ENCODE measurements at regions not wholly inside any gene's neighbourhood (a gene's known extent, or its start where the extent isn't known, plus 50 kb on each side); places are given as distances from the start of the nearest gene placed in this dataset.

GRCh38 chr2:239477591-239477990 is 76.8 kb upstream of the HDAC4 start:
- TF ChIP-seq ZC3H10 (CRISPR knock-in tag; IDR thresholded peaks at IDR 0.05) (no peak), CREB5 (CRISPR knock-in tag; IDR thresholded peaks at IDR 0.05; ENCODE audit: low read depth) (no peak), ZNF565 (CRISPR knock-in tag; conservative IDR thresholded peaks at IDR 0.05; ENCODE audit: low read depth) (no peak), RARB (CRISPR knock-in tag; IDR thresholded peaks at IDR 0.05) (no peak), TSHZ2 (CRISPR knock-in tag; IDR thresholded peaks at IDR 0.05) (no peak), ISL1 (CRISPR knock-in tag; IDR thresholded peaks at IDR 0.05) (no peak), TCF4 (CRISPR knock-in tag; IDR thresholded peaks at IDR 0.05; ENCODE audit: borderline replicate concordance) (no peak), ZFP30 (CRISPR knock-in tag; IDR thresholded peaks at IDR 0.05) (no peak), ESRRG (CRISPR knock-in tag; IDR thresholded peaks at IDR 0.05) (no peak), PPARA (CRISPR knock-in tag; IDR thresholded peaks at IDR 0.05; ENCODE audit: borderline replicate concordance) (no peak), ZNF8 (CRISPR knock-in tag; IDR thresholded peaks at IDR 0.05) (no peak), TOX (CRISPR knock-in tag; IDR thresholded peaks at IDR 0.05; ENCODE audit: borderline replicate concordance) (no peak), ZFP3 (CRISPR knock-in tag; IDR thresholded peaks at IDR 0.05) (no peak), OSR1 (CRISPR knock-in tag; IDR thresholded peaks at IDR 0.05) (no peak), SNAI2 (CRISPR knock-in tag; IDR thresholded peaks at IDR 0.05) (no peak), POU6F1 (CRISPR knock-in tag; IDR thresholded peaks at IDR 0.05; ENCODE audit: borderline replicate concordance, low read depth) (no peak), CSDC2 (CRISPR knock-in tag; IDR thresholded peaks at IDR 0.05) (no peak), PATZ1 (CRISPR knock-in tag; IDR thresholded peaks at IDR 0.05; ENCODE audit: borderline replicate concordance) (no peak)
- no peak for ATAC-seq

- no peak for ATAC-seq
- TF ChIP-seq ZNF8 (CRISPR knock-in tag; IDR thresholded peaks at IDR 0.05) = no peak
- TF ChIP-seq CREB5 (CRISPR knock-in tag; IDR thresholded peaks at IDR 0.05; ENCODE audit: low read depth) = no peak
- TF ChIP-seq, protein P1, sequence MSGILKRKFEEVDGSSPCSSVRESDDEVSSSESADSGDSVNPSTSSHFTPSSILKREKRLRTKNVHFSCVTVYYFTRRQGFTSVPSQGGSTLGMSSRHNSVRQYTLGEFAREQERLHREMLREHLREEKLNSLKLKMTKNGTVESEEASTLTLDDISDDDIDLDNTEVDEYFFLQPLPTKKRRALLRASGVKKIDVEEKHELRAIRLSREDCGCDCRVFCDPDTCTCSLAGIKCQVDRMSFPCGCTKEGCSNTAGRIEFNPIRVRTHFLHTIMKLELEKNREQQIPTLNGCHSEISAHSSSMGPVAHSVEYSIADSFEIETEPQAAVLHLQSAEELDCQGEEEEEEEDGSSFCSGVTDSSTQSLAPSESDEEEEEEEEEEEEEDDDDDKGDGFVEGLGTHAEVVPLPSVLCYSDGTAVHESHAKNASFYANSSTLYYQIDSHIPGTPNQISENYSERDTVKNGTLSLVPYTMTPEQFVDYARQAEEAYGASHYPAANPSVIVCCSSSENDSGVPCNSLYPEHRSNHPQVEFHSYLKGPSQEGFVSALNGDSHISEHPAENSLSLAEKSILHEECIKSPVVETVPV (CRISPR knock-in tag; IDR thresholded peaks at IDR 0.05) = no peak
- TF ChIP-seq ESRRG (CRISPR knock-in tag; IDR thresholded peaks at IDR 0.05) = no peak
- TF ChIP-seq POU6F1 (CRISPR knock-in tag; IDR thresholded peaks at IDR 0.05; ENCODE audit: borderline replicate concordance, low read depth) = no peak
- no peak for TF ChIP-seq TOX (CRISPR knock-in tag; IDR thresholded peaks at IDR 0.05; ENCODE audit: borderline replicate concordance)
- TF ChIP-seq BACH2 (CRISPR knock-in tag; IDR thresholded peaks at IDR 0.05; ENCODE audit: borderline replicate concordance) = no peak
- no peak for TF ChIP-seq CSDC2 (CRISPR knock-in tag; IDR thresholded peaks at IDR 0.05)
- TF ChIP-seq PATZ1 (CRISPR knock-in tag; IDR thresholded peaks at IDR 0.05; ENCODE audit: borderline replicate concordance) = no peak
- TF ChIP-seq ISL1 (CRISPR knock-in tag; IDR thresholded peaks at IDR 0.05) = no peak
These were observed 76.2 kb upstream of the HDAC4 start for GRCh38 chr2:239476757-239477585.
